ENCODE measurements at regions not wholly inside any gene's neighbourhood (a gene's known extent, or its start where the extent isn't known, plus 50 kb on each side); places are given as distances from the start of the nearest gene placed in this dataset.
A peak's percentile ranks its signal among the peaks of the same experiment; 100 is the strongest.

GRCh38 chr3:64464955-64465354 is 222.8 kb downstream of the ADAMTS9 start:
- ATAC-seq: no peak

GRCh38 chr3:64463981-64464380 is 223.8 kb downstream of the ADAMTS9 start:
- no peak for ATAC-seq

- no peak for ATAC-seq
These were observed 225.6 kb downstream of the ADAMTS9 start for GRCh38 chr3:64462203-64462602.

GRCh38 chr3:64460877-64461276 is 226.9 kb downstream of the ADAMTS9 start:
- ATAC-seq: no peak

- no peak for ATAC-seq
These were observed 227.6 kb downstream of the ADAMTS9 start for GRCh38 chr3:64460141-64460730.

- ATAC-seq: no peak
These were observed 228.1 kb downstream of the ADAMTS9 start for GRCh38 chr3:64459711-64460110.

GRCh38 chr3:64457811-64458210 is 230.0 kb downstream of the ADAMTS9 start:
- ATAC-seq: no peak

GRCh38 chr3:64456674-64457073 is 231.1 kb downstream of the ADAMTS9 start:
- ATAC-seq: no peak

GRCh38 chr3:64455351-64455750 is 230.1 kb upstream of the PRICKLE2 start:
- no peak for ATAC-seq

GRCh38 chr3:64454768-64455167 is 229.5 kb upstream of the PRICKLE2 start:
- no peak for ATAC-seq

- ATAC-seq: no peak
These were observed 228.9 kb upstream of the PRICKLE2 start for GRCh38 chr3:64454179-64454578.

- ATAC-seq: no peak
These were observed 226.2 kb upstream of the PRICKLE2 start for GRCh38 chr3:64451283-64452012.

- no peak for ATAC-seq
These were observed 225.2 kb upstream of the PRICKLE2 start for GRCh38 chr3:64450396-64450956.

GRCh38 chr3:64449026-64449425 is 223.8 kb upstream of the PRICKLE2 start:
- no peak for ATAC-seq

GRCh38 chr3:64445944-64446300 is 220.7 kb upstream of the PRICKLE2 start:
- no peak for ATAC-seq

GRCh38 chr3:64445109-64445943 is 220.1 kb upstream of the PRICKLE2 start:
- ATAC-seq: peak; percentile 42

- peak; percentile 8 for ATAC-seq
These were observed 219.3 kb upstream of the PRICKLE2 start for GRCh38 chr3:64444490-64445108.

GRCh38 chr3:64443546-64444381 is 218.5 kb upstream of the PRICKLE2 start:
- ATAC-seq: no peak

- ATAC-seq: no peak
These were observed 216.6 kb upstream of the PRICKLE2 start for GRCh38 chr3:64441861-64442260.

GRCh38 chr3:64440498-64440897 is 215.2 kb upstream of the PRICKLE2 start:
- ATAC-seq: peak; percentile 88

GRCh38 chr3:64438812-64439211 is 213.5 kb upstream of the PRICKLE2 start:
- ATAC-seq: no peak

GRCh38 chr3:64438066-64438465 is 212.8 kb upstream of the PRICKLE2 start:
- ATAC-seq: no peak
